ENCODE measurements at regions not wholly inside any gene's neighbourhood (a gene's known extent, or its start where the extent isn't known, plus 50 kb on each side); places are given as distances from the start of the nearest gene placed in this dataset.

DNA sequence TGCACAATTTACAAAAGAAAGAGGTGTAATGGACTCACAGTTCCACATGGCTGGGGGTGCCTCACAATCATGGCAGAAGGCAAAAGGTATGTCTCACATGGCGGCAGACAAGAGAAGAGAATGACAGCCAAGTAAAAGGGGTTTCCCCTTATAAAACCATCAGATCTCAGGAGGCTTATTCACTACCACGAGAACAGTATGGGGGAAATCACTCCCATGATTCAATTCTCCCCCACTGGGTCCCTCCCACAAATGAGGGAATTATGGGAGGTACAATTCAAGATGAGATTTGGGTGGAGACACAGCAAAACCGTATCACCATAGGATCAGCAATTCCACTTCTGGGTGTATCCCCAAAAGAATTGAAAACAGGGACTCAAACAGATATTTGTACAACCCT lies 97.5 kb upstream of the STX18 start:
- no TSS peak for BruUV-seq (replicated peaks)
- Histone ChIP-seq H3K36me3 (ENCODE audit: control insufficient read depth in 2 of 2, extremely low read depth in 1 of 2, insufficient read depth in 2 of 2, low read length in 2 of 2) (no peaks in the 10 kb centered on the region), H3K9ac (replicated peaks; ENCODE audit: extremely low read depth, insufficient read depth, low read length) (no peak overlapping the region), H3K4me3 (replicated peaks in 1 of 3; ENCODE audit: insufficient read depth in 1 of 3, low read depth in 1 of 3, low read length in 3 of 3) (no peak overlapping the region), H4K20me1 (replicated peaks; ENCODE audit: control insufficient read depth, extremely low read depth, insufficient read depth, low read length) (no peaks in the 10 kb centered on the region), H3K9me1 (replicated peaks; ENCODE audit: control insufficient read depth, extremely low read depth, insufficient read depth, low read length) (no peaks in the 10 kb centered on the region), H3K4me1 (ENCODE audit: control insufficient read depth, extremely low read depth, insufficient read depth, low read length) (no peaks in the 10 kb centered on the region), H3K27ac (ENCODE audit: insufficient read depth, low read depth, low read length) (no peak overlapping the region), H3K27me3 (ENCODE audit: control insufficient read depth in 2 of 2, insufficient read depth in 2 of 2, low read length in 2 of 2) (peaks cover 2 to 3% of the 10 kb centered on the region in 2 experiments), H2AFZ (ENCODE audit: low read depth, low read length) (no peak overlapping the region), H3K79me2 (ENCODE audit: control insufficient read depth, insufficient read depth, low read length) (no peaks in the 10 kb centered on the region), H3K9me3 (replicated peaks; ENCODE audit: control insufficient read depth, insufficient read depth, low read length) (no peaks in the 10 kb centered on the region), H3K4me2 (ENCODE audit: insufficient read depth, low read length) (no peak overlapping the region)
- FAIRE-seq (no peak), DNase-seq (ENCODE audit: low read depth, low spot score) (no peak)
- TF ChIP-seq, protein P1, sequence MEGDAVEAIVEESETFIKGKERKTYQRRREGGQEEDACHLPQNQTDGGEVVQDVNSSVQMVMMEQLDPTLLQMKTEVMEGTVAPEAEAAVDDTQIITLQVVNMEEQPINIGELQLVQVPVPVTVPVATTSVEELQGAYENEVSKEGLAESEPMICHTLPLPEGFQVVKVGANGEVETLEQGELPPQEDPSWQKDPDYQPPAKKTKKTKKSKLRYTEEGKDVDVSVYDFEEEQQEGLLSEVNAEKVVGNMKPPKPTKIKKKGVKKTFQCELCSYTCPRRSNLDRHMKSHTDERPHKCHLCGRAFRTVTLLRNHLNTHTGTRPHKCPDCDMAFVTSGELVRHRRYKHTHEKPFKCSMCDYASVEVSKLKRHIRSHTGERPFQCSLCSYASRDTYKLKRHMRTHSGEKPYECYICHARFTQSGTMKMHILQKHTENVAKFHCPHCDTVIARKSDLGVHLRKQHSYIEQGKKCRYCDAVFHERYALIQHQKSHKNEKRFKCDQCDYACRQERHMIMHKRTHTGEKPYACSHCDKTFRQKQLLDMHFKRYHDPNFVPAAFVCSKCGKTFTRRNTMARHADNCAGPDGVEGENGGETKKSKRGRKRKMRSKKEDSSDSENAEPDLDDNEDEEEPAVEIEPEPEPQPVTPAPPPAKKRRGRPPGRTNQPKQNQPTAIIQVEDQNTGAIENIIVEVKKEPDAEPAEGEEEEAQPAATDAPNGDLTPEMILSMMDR (IDR thresholded peaks at IDR 0.05; ENCODE audit: extremely low read depth in 1 of 2, insufficient read depth in 1 of 2, low read depth in 1 of 2, low read length in 2 of 2) = no peak
- TF ChIP-seq JUN (IDR thresholded peaks at IDR 0.05; ENCODE audit: borderline replicate concordance, insufficient read depth, insufficient read length, low read depth) (no peak), GATA2 (IDR thresholded peaks at IDR 0.05; ENCODE audit: insufficient read depth, insufficient read length, low read depth, low read length) (no peak), EZH2 (IDR thresholded peaks at IDR 0.05; ENCODE audit: borderline replicate concordance, low read depth, low read length, severe bottlenecking) (no peak), POLR2A (IDR thresholded peaks at IDR 0.05; ENCODE audit: low read depth, low read length) (no peak), MYC (IDR thresholded peaks at IDR 0.05; ENCODE audit: low read depth, low read length) (no peak), FOS (IDR thresholded peaks at IDR 0.05; ENCODE audit: borderline replicate concordance, insufficient read depth, low read length) (no peak), POLR2AphosphoS5 (IDR thresholded peaks at IDR 0.05; ENCODE audit: insufficient read depth, low read depth, low read length) (no peak)
- TF ChIP-seq, protein P2, sequence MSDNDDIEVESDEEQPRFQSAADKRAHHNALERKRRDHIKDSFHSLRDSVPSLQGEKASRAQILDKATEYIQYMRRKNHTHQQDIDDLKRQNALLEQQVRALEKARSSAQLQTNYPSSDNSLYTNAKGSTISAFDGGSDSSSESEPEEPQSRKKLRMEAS (IDR thresholded peaks at IDR 0.05; ENCODE audit: insufficient read depth, insufficient read length) = no peak
- POLR2A ChIA-PET = no interaction called here
- dilution Hi-C loops (cut with MboI; ENCODE audit: extremely low pct_ligation_motif_present, low sequenced_read_pairs) (no loop called here), intact Hi-C loops (cut with micrococcal nuclease) (no loop called here)
- CTCF ChIA-PET = no interaction called here

All from endothelial cell of umbilical vein (primary cell).